Prostate gland (tissue), 2 donors: ENCODE measurements at regions not wholly inside any gene's neighbourhood (a gene's known extent, or its start where the extent isn't known, plus 50 kb on each side); places are given as distances from the start of the nearest gene placed in this dataset.

Source experiments
- DNase-seq: peaks from one replicate; pipeline ENCODE4 v3.0.0-alpha.2; 2019; ENCODE audit warnings: low spot score
- H3K27ac ChIP-seq, 2 donors: fragments of 200-600 bp; sonication (generic); 2 replicates each; pipeline ENCODE4 v1.5.1; 2017 to 2019
- H3K27me3 ChIP-seq: fragments of 200-600 bp; sonication (generic); replicated peaks from 2 replicates; pipeline ENCODE4 v1.5.1; 2019; ENCODE audit not compliant: insufficient read depth
- H3K36me3 ChIP-seq, 2 donors: fragments of 200-600 bp; sonication (generic); 1 replicate in 1 of 2; 2 replicates in 1 of 2; pipeline versions ENCODE4 v1.5.1 to v1.8.1; 2017 to 2019
- H3K4me1 ChIP-seq: fragments of 200-600 bp; sonication (generic); replicated peaks from 2 replicates; pipeline ENCODE4 v1.5.1; 2019
- H3K4me3 ChIP-seq, 2 donors: fragments of 200-600 bp; sonication (generic); 2 replicates each; pipeline ENCODE4 v1.5.1; 2017 to 2019
- H3K9me3 ChIP-seq: fragments of 200-600 bp; sonication (generic); 2 replicates; pipeline ENCODE4 v1.5.1; 2017
- CTCF ChIP-seq, 4 experiments: fragments of 200-600 bp in 2 of 4; fragments of 450-650 bp in 2 of 4; sonication (generic) in 2 of 4; IDR thresholded peaks; 1 replicate in 3 of 4; 2 replicates in 1 of 4; pipeline ENCODE4 v1.5.1; 2016 to 2019; ENCODE audit warnings: antibody characterized with exemption in 4 of 4, mild to moderate bottlenecking in 2 of 4, moderate library complexity in 2 of 4
- POLR2A ChIP-seq: fragments of 450-650 bp; IDR thresholded peaks from one replicate; pipeline ENCODE4 v1.6.1; 2016; ENCODE audit warnings: antibody characterized with exemption, mild to moderate bottlenecking
- POLR2AphosphoS5 ChIP-seq: sonication (generic); formaldehyde crosslinking; IDR thresholded peaks from one replicate; pipeline ENCODE4 v1.6.1; 2017; ENCODE audit warnings: antibody characterized with exemption
- WGBS: methylation state at CpG from one replicate; pipeline ENCODE4 v1.1.5; 2018; 5-methylcytosine and 5-hydroxymethylcytosine counted together
- intact Hi-C: fragments of 100-400 bp; cut with DNase I; formaldehyde crosslinking; loops from one replicate; pipeline ENCODE4 v1.14.2; 2022

GRCh38 chr7:157486007-157486755 lies 149.4 kb downstream of the DNAJB6 start:
- Histone ChIP-seq H3K9me3 (no peaks in the 10 kb centered on the region), H3K27me3 (no peaks in the 10 kb centered on the region), H3K4me3 (no peak overlapping the region), H3K27ac (no peak overlapping the region), H3K36me3 (no peaks in the 10 kb centered on the region), H3K4me1 (no peaks in the 10 kb centered on the region)
- 74% methylated on average over 11 of the region's 11 CpGs for WGBS
- DNase-seq, result no peak
- intact Hi-C loops, result no loop called here
- TF ChIP-seq CTCF (IDR thresholded peaks at IDR 0.05), result no peak
- no peak for TF ChIP-seq POLR2AphosphoS5
- TF ChIP-seq POLR2A, result no peak

GRCh38 chr7:157487046-157487770 lies 150.4 kb downstream of the DNAJB6 start:
- H3K9me3 ChIP-seq, result no peaks in the 10 kb centered on the region
- no peak overlapping the region for H3K27ac ChIP-seq
- no peaks in the 10 kb centered on the region for H3K36me3 ChIP-seq
- no peaks in the 10 kb centered on the region for H3K4me1 ChIP-seq
- TF ChIP-seq POLR2A (no peak), POLR2AphosphoS5 (no peak), CTCF (IDR thresholded peaks at IDR 0.05) (no peak)
- WGBS, result 85% methylated on average over 24 of the region's 24 CpGs
- no peak for DNase-seq
- no peaks in the 10 kb centered on the region for H3K27me3 ChIP-seq
- no peak overlapping the region for H3K4me3 ChIP-seq
- intact Hi-C loops, result no loop called here

GRCh38 chr7:157488281-157488680 lies 151.5 kb downstream of the DNAJB6 start:
- DNase-seq, result no peak
- intact Hi-C loops, result no loop called here
- Histone ChIP-seq H3K27me3 (no peaks in the 10 kb centered on the region), H3K4me3 (no peak overlapping the region), H3K4me1 (no peaks in the 10 kb centered on the region), H3K27ac (no peak overlapping the region), H3K9me3 (no peaks in the 10 kb centered on the region), H3K36me3 (no peaks in the 10 kb centered on the region)
- WGBS, result 76% methylated on average over 24 of the region's 24 CpGs
- TF ChIP-seq POLR2A (no peak), CTCF (IDR thresholded peaks at IDR 0.05) (no peak), POLR2AphosphoS5 (no peak)

- 92% methylated on average over 10 of the region's 10 CpGs for WGBS
- Histone ChIP-seq H3K4me3 (no peak overlapping the region), H3K27ac (no peak overlapping the region), H3K36me3 (no peaks in the 10 kb centered on the region), H3K27me3 (no peaks in the 10 kb centered on the region), H3K4me1 (no peaks in the 10 kb centered on the region), H3K9me3 (no peaks in the 10 kb centered on the region)
- DNase-seq, result no peak
- intact Hi-C loops, result no loop called here
- TF ChIP-seq CTCF (IDR thresholded peaks at IDR 0.05), result no peak
- no peak for TF ChIP-seq POLR2AphosphoS5
- TF ChIP-seq POLR2A, result no peak
Observed at GRCh38 chr7:157488966-157489365, 152.2 kb downstream of the DNAJB6 start.
